22Rv1 (cell line): ENCODE measurements at regions not wholly inside any gene's neighbourhood (a gene's known extent, or its start where the extent isn't known, plus 50 kb on each side); places are given as distances from the start of the nearest gene placed in this dataset.

ENCODE experiments used
- ZFX ChIP-seq: fragments of 450-650 bp; IDR thresholded peaks from 2 replicates; pipeline ENCODE4 v1.6.1; 2017; ENCODE audit warnings: antibody characterized with exemption, borderline replicate concordance
- TF ChIP-seq, protein P1 (sequence below): fragments of 450-650 bp; IDR thresholded peaks from 2 replicates; pipeline ENCODE4 v1.5.1; 2017; ENCODE audit warnings: mild to moderate bottlenecking

DNA sequence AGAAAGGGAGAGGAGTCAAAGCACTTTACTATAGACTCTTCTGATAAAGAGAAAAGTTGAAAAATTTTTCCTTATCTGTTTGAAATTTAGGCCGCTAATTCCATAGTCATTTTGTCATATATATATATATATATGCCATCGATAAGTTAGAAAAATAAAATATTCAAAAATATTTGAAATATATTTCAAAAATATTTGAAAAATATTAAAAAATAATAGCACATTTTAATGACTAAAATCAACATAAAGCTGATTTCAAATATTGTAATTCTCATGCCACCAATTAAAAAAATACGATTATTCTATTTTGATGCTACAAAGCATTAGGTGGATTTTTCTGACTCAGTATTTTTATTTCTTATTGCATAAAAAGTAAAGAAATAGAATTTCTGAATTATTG, 87.1 kb downstream of the KIF2B start:
- TF ChIP-seq, protein P1, sequence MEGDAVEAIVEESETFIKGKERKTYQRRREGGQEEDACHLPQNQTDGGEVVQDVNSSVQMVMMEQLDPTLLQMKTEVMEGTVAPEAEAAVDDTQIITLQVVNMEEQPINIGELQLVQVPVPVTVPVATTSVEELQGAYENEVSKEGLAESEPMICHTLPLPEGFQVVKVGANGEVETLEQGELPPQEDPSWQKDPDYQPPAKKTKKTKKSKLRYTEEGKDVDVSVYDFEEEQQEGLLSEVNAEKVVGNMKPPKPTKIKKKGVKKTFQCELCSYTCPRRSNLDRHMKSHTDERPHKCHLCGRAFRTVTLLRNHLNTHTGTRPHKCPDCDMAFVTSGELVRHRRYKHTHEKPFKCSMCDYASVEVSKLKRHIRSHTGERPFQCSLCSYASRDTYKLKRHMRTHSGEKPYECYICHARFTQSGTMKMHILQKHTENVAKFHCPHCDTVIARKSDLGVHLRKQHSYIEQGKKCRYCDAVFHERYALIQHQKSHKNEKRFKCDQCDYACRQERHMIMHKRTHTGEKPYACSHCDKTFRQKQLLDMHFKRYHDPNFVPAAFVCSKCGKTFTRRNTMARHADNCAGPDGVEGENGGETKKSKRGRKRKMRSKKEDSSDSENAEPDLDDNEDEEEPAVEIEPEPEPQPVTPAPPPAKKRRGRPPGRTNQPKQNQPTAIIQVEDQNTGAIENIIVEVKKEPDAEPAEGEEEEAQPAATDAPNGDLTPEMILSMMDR = no peak
- no peak for TF ChIP-seq ZFX
